Lower leg skin (tissue), 4 donors: ENCODE measurements at regions not wholly inside any gene's neighbourhood (a gene's known extent, or its start where the extent isn't known, plus 50 kb on each side); places are given as distances from the start of the nearest gene placed in this dataset.

ENCODE experiments used
- DNase-seq, 2 donors: peaks; one replicate each; pipeline ENCODE4 v3.0.0-alpha.2; 2019; ENCODE audit warnings: low spot score in 2 of 2
- H3K4me3 ChIP-seq: fragments of 200-600 bp; sonication (generic); 2 replicates; pipeline ENCODE4 v1.5.1; 2017; ENCODE audit warnings: mild to moderate bottlenecking, low read depth; ENCODE audit not compliant: poor library complexity, severe bottlenecking
- POLR2A ChIP-seq, 2 donors: fragments of 450-650 bp; IDR thresholded peaks; one replicate each; pipeline ENCODE4 v1.6.1; 2016 to 2017; ENCODE audit warnings: antibody characterized with exemption in 2 of 2, mild to moderate bottlenecking in 1 of 2, moderate library complexity in 1 of 2
- WGBS, 2 donors: methylation state at CpG; one replicate each; pipeline ENCODE4 v1.1.5; 2018; 5-methylcytosine and 5-hydroxymethylcytosine counted together
- intact Hi-C: fragments of 100-400 bp; cut with DNase I; formaldehyde crosslinking; loops from one replicate; pipeline ENCODE4 v1.15.0; 2023; ENCODE audit warnings: low total_unique reads
- TF ChIP-seq, protein P1 (sequence below), 3 donors: fragments of 450-650 bp; IDR thresholded peaks; one replicate each; pipeline ENCODE4 v1.5.1; 2016; ENCODE audit warnings: antibody characterized with exemption in 3 of 3, mild to moderate bottlenecking in 3 of 3, moderate library complexity in 2 of 3

GRCh38 chr4:8759987-8760386 lies 111.7 kb downstream of the HMX1 start:
- WGBS, 2 donors = 80 to 82% methylated on average over 19 of the region's 19 CpGs
- no peak for DNase-seq
- intact Hi-C loops = no loop called here
- H3K4me3 ChIP-seq = no peak overlapping the region
- TF ChIP-seq, protein P1, sequence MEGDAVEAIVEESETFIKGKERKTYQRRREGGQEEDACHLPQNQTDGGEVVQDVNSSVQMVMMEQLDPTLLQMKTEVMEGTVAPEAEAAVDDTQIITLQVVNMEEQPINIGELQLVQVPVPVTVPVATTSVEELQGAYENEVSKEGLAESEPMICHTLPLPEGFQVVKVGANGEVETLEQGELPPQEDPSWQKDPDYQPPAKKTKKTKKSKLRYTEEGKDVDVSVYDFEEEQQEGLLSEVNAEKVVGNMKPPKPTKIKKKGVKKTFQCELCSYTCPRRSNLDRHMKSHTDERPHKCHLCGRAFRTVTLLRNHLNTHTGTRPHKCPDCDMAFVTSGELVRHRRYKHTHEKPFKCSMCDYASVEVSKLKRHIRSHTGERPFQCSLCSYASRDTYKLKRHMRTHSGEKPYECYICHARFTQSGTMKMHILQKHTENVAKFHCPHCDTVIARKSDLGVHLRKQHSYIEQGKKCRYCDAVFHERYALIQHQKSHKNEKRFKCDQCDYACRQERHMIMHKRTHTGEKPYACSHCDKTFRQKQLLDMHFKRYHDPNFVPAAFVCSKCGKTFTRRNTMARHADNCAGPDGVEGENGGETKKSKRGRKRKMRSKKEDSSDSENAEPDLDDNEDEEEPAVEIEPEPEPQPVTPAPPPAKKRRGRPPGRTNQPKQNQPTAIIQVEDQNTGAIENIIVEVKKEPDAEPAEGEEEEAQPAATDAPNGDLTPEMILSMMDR (IDR thresholded peaks at IDR 0.05) = no peak
- no peak for TF ChIP-seq POLR2A (IDR thresholded peaks at IDR 0.05)

DNA sequence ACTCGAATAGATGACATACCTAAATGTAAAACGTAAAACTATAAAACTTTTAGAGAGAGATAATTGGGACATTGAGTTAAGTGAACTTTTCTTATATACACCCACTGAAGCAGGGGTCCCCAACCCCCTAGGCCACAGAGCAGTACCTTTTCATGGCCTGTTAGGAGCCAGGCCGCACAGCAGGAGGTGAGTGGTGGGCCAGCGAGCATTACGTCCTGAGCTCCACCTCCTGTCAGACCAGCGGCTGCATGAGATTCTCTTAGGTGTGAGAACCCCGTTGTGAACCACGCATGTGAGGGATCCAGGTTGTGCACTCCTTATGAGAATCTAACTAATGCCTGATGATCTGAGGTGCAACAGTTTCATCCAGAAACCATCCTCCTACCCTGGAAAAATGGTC lies 114.8 kb downstream of the HMX1 start:
- DNase-seq = peak in 1 of 2 donors; percentile 69
- H3K4me3 ChIP-seq = no peak overlapping the region
- no peak for TF ChIP-seq POLR2A (IDR thresholded peaks at IDR 0.05)
- TF ChIP-seq, protein P1 (IDR thresholded peaks at IDR 0.05) = no peak
- 69 to 74% methylated on average over 8 of the region's 8 CpGs for WGBS, 2 donors
- intact Hi-C loops = no loop called here

- 92 to 94% methylated on average over 23 of the region's 23 CpGs for WGBS, 2 donors
- no peak for TF ChIP-seq POLR2A (IDR thresholded peaks at IDR 0.05)
- TF ChIP-seq, protein P1 (IDR thresholded peaks at IDR 0.05) = no peak
- no peak overlapping the region for H3K4me3 ChIP-seq
- intact Hi-C loops = no loop called here
- peak in 1 of 2 donors; percentile 81 for DNase-seq
Observed at GRCh38 chr4:8754634-8755589, 116.7 kb downstream of the HMX1 start.

- TF ChIP-seq, protein P1 (IDR thresholded peaks at IDR 0.05) = no peak
- TF ChIP-seq POLR2A (IDR thresholded peaks at IDR 0.05) = no peak
- WGBS, 2 donors = 88 to 92% methylated on average over 9 of the region's 9 CpGs
- intact Hi-C loops = no loop called here
- DNase-seq = peak in 1 of 2 donors; percentile 52
- no peak overlapping the region for H3K4me3 ChIP-seq
Observed at GRCh38 chr4:8748236-8748575, 123.4 kb downstream of the HMX1 start.

GRCh38 chr4:8747467-8748235 lies 124.0 kb downstream of the HMX1 start:
- WGBS, 2 donors = 62 to 72% methylated on average over 28 to 38 of the region's 39 CpGs
- intact Hi-C loops = no loop called here
- DNase-seq = peak in 1 of 2 donors; percentile 61
- H3K4me3 ChIP-seq = no peak overlapping the region
- no peak for TF ChIP-seq POLR2A (IDR thresholded peaks at IDR 0.05)
- TF ChIP-seq, protein P1 (IDR thresholded peaks at IDR 0.05) = no peak
